ENCODE measurements at regions not wholly inside any gene's neighbourhood (a gene's known extent, or its start where the extent isn't known, plus 50 kb on each side); places are given as distances from the start of the nearest gene placed in this dataset.

- no peak for TF ChIP-seq POLR2A (IDR thresholded peaks at IDR 0.05)
- TF ChIP-seq CTCF (IDR thresholded peaks at IDR 0.05): no peak
- TF ChIP-seq POLR2AphosphoS5 (IDR thresholded peaks at IDR 0.05): no peak
- TF ChIP-seq EP300 (IDR thresholded peaks at IDR 0.05): no peak
Measured at GRCh38 chr22:22039286-22040074, 56.9 kb upstream of the TOP3B start.

Measured in sigmoid colon (tissue), 4 donors.